NCI-H1048 (cell line): ENCODE measurements at regions not wholly inside any gene's neighbourhood (a gene's known extent, or its start where the extent isn't known, plus 50 kb on each side); places are given as distances from the start of the nearest gene placed in this dataset.

Experiments used
- DNase-seq: peaks from one replicate; lab custom pipeline; 2025; lab: John Stamatoyannopoulos, UW

- DNase-seq: no peak
These were observed 433.8 kb upstream of the TCF4 start for GRCh38 chr18:56021809-56022195.

GRCh38 chr18:56021136-56021808 is 433.3 kb upstream of the TCF4 start:
- DNase-seq: no peak

DNA sequence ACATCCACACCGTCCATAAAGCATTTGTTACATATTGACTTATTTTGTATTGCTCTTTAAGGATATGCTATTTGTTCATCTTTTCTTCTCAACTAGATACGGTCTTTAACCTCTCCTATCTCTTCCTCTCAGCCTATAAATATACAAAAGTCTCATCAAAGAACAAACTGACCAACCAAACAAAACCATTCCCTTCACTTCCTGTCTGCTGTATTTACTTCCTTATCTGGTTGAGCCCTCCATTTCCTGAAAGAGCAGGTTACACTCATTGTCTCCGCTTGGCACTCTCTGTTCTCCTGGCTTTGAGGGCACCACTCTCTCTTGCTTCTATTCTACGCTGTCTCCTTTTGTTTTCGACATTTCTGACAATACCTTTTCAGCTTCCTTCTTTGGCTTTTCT is 431.9 kb upstream of the TCF4 start:
- no peak for DNase-seq

DNA sequence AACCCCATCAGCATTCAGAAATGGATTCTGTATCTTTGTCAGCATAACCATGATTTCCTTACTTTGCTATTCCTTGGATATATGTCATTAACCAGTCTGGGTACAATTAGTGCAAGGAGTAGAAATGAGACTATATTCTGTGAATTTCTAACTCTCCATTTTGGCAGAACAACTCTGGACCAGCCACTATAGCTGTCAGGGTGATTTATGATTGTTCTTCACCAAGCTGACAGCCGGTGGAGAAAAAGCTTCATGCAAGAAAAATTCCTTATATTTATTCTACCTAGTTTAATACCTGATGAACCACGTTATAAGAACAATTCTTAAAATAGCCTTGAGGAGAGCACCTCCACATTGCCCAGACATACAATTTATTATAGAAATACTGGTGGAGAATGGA is 431.2 kb upstream of the TCF4 start:
- DNase-seq: no peak

- DNase-seq: no peak
These were observed 421.4 kb upstream of the TCF4 start for GRCh38 chr18:56009411-56009810.

DNA sequence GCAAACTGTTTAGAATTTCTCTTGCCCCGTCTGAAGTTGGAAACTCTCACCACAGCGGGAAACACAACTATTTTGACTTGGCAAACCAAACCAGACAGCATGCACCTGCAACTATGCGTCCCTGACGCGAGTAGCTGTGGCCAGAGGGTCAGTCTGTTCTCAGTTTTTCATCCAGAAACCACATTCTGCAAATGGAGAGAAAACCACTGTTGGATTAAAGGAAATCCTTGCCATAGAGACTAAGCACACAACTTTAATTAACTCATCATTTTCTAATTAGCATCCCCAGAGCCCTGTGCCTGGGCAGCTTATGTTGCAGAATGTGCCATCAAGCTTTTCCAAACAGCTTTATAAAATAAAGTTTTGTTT is 415.7 kb upstream of the TCF4 start:
- no peak for DNase-seq

DNA sequence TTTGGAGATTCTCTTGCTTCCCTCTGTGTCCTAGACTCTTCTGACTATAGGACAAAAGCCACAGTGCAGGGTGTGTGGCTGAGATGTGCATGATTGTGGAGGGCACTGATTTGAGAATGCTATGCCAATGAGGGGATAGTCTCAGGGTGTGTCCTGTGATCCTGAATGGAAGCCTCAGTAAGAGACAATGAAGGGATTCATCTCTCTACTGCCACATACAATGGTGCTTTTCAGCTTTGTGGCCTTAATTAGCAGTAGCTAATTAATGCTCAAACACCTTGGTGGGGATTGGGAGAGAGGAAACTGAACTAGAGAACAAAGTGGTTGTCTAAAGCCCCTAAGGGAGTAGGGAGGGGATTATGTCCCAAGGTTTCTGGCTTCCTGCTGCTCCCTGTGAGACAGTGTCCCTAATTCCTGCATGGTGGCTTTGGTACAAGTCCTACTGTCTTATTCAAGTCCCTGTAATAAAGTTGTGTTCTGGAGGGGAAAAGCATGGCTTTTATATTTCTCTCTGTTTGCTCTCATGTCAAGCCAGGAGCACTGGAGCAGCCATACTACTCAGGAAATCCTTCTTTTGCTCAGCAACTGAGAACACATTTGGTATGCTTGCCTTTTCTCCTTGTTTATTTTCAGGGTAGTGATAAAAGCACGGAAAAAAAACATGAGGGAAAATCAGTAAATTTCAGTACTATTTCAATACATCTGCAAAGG is 415.2 kb upstream of the TCF4 start:
- DNase-seq: no peak

- no peak for DNase-seq
These were observed 413.6 kb upstream of the TCF4 start for GRCh38 chr18:56001576-56001975.

GRCh38 chr18:56000041-56000440 is 412.0 kb upstream of the TCF4 start:
- DNase-seq: no peak

GRCh38 chr18:55999641-56000040 is 411.6 kb upstream of the TCF4 start:
- DNase-seq: no peak

DNA sequence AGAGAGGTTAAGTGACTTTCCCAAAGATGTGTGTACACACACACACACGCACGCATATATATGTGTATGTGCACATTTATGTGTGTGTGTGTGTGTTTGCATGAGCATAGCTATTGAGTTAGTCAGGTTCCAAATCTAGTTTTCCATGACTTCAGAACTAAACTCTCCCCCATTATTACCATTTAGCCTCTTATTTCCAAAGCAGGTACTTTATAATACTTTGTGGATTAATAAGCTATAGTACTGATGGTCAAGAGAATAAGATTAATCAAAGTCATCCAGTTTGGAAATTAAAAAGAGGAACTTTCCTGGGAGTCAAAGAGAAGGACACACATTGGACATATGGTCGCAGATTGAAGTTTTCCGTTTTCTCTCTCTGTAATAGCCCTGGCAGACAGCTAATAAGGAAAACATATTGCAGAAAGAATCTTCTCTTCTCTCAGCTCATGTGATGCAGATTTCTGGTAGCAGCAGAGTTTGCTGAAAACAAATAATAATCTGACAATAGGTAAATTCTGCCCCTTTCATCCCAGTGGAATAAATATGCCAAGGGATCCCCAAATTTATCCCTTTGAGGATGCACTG is 410.9 kb upstream of the TCF4 start:
- no peak for DNase-seq

DNA sequence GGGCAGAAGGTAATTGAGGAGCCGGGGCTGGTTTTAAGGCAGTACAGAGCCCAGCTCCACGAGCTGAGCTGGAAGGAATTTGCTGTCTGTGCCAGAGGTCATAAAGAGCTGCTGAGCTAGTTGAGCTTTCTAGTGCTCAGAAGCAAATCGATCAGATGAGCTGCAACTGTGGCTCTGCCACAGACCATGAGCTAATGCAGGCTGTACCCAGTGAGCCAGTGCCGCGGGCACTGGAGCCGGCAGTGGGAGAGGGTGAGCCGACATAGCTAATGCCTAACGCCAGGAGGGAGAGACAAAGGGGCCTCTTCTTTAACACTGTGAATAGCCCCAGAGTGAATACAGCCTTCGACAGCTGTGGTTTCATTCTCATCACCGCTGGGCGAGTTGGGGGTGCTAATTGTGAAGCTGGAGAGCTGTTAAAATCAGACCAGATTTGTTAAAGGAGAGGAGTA is 410.1 kb upstream of the TCF4 start:
- DNase-seq: no peak

DNA sequence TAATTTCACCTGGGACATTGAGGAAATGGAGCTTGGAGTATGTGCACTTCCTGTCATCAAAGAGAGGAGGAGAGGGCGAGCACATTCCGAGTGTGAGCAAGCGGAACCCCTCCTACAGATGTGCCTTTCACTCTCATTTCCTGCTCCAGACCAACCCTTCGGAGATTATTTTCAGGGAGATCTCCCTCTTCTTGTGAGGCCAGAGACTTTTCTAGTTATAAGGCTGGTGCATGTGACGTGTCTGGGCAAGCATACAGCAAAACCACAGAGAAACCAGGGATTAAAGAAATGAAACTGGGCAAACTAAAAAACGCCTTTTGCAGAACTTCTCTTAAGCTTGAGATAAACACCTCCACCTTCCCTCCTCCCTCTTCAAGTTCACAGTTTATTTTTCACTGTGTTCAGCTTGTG is 409.2 kb upstream of the TCF4 start:
- DNase-seq: no peak

- DNase-seq: no peak
These were observed 408.7 kb upstream of the TCF4 start for GRCh38 chr18:55996717-55997116.

- no peak for DNase-seq
These were observed 402.2 kb upstream of the TCF4 start for GRCh38 chr18:55990186-55990585.

DNA sequence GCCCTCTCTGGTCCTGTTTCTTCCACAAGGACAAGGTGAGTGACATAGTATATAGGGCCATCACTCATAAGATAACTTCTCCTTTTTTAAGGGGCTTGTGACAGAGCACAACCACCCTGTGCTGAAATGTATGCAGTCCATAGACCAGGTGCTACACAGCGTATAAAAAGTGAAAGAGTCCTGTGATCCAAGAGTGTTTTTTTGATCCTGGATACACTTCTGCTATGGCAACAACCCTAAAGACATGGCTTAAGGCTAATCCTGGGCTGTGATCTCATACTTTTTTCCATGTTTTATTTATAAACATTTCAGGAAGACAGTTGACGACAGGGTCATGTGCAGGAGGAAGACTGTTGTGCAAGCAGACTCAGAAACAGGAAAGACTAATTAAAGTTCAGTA is 400.5 kb upstream of the TCF4 start:
- DNase-seq: no peak

- no peak for DNase-seq
These were observed 395.4 kb upstream of the TCF4 start for GRCh38 chr18:55983433-55983832.

DNA sequence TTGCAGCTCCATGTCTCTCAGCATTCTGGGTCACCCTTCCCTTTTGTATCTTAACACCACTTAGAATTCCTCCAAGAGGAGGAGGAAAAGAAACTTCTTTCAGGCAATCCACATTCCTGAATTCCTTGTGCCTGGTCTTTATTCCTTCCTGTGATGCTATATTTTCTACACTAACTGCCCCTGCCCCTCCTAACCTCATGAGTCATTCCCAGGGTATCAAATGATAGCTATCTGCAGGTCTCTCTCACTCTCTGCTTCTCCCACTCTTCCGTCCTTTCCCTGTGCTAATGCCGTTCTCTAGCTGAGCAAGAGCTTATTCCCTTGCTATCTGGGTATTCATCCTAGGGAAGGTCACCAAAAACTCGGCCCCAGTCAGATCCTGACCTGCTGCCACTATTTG is 395.0 kb upstream of the TCF4 start:
- no peak for DNase-seq

GRCh38 chr18:55981712-55982475 is 393.9 kb upstream of the TCF4 start:
- no peak for DNase-seq

GRCh38 chr18:55974521-55974920 is 386.5 kb upstream of the TCF4 start:
- DNase-seq: no peak

DNA sequence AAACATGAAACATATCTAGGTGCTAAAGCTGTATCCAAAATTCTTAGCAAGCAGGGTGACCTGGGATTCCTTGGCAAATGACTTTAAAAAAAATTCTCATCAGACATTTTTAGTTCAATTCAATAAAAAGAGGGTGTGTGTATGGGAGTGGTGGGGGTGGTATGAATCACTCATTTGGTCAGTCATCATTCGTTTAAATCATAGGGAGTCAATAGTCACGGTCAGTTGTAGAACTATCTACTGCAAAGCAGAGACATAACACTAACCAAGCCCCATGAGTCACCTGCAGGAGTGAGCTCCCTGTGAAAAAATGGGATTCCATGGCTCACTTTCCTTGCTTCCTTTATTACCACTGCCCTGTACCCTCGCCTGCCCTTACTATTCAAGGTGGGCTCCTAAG is 380.6 kb upstream of the TCF4 start:
- no peak for DNase-seq

DNA sequence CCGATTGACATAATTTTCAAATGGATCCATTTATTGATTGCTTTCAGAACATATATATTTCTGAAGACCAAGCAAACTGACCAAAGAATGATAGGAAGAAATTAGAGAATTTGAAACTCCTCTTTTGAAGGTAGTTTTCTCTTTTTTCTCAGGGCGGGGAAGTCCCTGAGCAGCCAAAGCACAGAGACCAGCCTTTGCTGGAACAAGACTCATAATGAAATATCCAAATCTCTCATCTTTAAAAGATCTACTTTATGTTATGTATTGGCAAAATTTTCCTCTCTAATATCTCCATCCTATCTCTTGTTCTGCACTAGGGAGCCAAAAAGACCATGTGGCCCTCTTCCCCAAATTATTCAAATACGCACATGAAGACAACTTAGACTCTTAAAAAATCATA is 379.0 kb upstream of the TCF4 start:
- DNase-seq: no peak

DNA sequence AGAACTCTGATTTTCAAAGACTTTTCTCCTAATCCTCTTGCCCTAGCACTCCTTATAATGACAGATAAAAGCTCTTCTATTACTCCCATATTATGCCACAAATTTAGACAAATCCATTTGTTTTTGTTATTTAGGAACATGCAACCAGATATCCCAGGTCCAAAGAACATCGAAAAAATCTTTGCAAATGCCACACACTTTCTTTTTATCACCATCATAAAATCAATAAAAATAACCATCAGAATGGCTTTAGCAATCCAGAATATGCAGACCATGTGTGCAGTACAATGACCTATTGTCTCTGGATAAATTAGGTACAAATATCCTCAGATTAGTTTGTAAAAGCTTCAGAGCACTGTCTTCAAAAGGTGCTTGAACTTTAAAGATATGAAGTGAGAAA is 376.2 kb upstream of the TCF4 start:
- no peak for DNase-seq
